GM19238 (cell line): ENCODE measurements at regions not wholly inside any gene's neighbourhood (a gene's known extent, or its start where the extent isn't known, plus 50 kb on each side); places are given as distances from the start of the nearest gene placed in this dataset.
"Not testable (repeated sequence)": the region's sequence is repeated elsewhere in the genome, so short reads cannot be mapped to it uniquely, and the experiment has no call there.

Experiments
- DNase-seq: peaks from one replicate; pipeline ENCODE4 v3.0.0; 2011; ENCODE audit warnings: low spot score; ENCODE audit not compliant: insufficient read length

DNA sequence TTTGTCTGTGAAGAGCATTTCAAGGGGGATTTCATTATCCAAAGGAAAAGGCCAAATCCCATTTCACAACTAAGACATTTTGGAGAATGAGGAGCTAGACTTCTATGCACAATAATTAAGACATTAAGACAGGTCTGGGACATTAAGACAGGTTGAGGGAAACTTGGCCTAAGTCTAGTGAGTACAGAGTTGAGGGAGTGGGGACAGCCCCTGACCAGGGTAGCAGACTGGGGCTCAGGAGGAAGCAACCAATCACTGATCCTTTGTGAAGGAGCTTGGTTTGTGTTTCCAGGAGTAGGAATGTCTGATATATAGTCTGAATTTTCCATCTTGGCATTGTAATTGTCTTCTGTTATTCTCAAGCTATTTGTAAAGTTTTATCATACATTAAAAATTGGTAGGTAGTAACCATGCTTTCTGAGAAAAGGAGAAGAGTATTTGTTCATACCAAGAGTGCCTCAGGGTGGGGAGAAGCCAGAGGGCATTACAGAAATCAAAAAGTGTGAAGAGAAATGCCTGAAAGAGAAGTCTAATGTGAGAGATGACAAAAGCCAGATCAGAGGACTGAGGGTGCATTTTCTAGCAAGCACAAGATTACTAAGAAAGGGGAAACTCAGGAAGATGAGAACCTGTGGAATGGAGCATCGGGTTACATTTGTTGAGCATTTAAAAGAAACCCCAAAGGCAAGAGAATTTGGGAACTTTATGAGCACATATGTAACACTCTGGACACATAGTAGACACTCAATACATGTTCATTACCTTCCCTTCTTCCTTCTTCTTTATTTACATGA lies 189.3 kb upstream of the PIK3R1 start:
- no peak for DNase-seq

DNA sequence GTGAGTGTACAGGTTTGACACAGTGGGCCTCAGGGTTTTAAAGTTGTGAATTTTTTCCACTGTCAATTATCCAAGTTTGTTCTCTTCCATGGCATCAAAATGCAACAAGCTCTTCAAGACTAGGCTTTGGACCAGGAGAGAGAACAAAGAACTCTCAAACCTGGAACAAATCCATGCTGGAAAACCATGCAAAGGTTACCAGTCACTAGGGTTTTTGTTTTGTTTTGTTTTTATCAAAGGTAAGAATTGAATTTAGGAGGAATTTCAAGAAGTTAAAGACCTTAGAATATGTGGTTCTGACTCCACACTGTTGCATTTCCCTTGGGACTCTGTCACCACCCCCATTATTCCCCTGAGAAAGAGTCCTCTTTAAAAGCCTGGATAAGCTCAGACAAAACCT lies 191.1 kb upstream of the PIK3R1 start:
- no peak for DNase-seq

DNA sequence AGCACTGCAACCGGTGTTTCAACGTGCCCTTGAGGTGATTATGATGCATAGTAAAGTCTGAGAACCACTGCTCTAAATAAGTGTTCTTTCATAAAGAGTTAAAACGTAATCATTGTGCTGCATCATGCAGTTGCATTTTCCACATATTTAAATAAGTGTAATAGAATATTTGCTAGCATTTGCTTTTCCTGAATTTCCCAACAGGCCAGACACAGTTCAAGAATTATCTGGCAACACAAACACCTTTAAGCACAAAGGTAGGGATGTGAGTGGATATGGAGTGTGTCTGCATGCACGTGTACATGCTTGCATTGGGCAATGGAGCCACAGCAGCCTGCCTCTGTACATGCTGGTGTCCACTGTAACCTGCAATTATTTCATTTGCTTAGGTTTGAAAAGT lies 193.6 kb upstream of the PIK3R1 start:
- no peak for DNase-seq

DNA sequence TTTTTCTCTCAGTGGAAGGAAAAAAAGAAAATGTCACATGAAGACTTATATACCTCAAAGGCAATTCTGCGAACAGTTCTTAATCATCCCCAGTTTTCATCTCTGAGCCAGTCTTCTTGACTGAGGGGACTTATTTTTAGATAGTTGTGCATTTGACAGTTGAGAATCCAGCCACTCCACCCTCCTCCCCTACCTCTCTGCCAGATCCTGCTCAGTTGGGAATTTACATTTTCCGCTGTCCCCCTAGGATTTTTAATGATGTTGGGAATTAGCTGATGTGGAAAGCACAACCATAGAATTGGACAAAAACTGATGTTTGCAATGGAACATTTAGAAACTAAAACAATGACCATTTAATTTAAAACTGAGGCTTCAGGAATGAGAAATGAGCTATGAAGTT lies 194.3 kb upstream of the PIK3R1 start:
- DNase-seq: no peak

DNA sequence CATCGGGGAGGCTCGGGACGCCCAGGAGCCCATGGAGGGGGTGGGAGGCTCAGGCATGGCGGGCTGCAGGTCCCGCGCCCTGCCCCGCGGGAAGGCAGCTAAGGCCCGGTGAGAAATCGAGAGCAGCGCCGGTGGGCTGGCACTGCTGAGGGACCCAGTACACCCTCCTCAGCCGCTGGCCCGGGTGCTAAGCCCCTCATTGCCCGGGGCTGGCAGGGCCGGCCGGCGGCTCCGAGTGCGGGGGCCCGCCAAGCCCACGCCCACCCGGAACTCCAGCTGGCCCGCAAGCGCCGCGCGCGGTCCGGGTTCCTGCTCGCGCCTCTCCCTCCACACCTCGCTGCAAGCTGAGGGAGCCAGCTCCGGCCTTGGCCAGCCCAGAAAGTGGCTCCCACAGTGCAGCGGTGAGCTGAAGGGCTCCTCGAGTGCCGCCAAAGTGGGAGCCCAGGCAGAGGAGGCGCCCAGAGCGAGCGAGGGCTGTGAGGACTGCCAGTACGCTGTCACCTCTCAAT lies 195.0 kb upstream of the PIK3R1 start:
- not testable (repeated sequence) for DNase-seq

DNA sequence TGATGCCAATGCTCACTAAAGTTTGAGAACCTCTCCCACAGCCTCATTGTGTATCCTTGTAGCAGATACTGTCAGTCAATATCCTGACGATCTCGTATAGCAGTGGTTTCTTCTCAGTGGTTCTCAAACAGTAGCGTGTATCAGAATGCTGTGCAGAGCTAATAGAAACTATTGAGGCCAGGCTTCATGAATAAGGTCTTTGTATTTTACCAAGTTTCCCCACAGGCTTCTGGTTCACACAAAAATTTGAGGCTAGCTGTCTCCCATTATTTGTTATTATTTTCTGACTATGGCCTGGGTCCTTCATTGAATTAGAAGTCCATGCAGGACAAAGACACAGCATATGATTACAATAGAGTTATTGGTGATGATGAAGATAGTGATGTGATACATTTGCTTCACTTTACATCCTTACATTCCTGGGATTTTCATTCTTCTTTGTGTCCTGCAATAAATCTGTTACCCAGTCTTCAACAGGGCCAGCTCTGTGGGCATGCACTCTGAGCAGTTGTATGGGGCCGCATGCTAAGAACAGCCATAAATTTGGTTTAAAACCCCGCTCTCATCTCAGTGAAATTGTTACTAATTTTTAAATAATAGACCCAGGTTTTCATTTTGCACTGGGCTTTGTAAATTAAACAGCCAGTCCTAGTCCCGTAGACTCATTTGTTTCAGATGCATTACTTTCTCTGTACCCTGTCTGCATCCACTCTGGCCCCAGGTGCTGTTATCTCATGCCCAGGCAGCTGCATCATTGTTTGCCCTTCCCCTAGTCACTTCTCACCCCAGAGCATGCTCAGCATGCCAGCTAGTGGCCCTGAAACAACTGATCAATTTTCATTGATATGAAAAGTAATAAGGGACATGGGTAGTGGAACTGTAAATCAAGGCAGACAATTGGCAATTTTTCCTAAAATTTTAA lies 199.9 kb upstream of the PIK3R1 start:
- DNase-seq: no peak

DNA sequence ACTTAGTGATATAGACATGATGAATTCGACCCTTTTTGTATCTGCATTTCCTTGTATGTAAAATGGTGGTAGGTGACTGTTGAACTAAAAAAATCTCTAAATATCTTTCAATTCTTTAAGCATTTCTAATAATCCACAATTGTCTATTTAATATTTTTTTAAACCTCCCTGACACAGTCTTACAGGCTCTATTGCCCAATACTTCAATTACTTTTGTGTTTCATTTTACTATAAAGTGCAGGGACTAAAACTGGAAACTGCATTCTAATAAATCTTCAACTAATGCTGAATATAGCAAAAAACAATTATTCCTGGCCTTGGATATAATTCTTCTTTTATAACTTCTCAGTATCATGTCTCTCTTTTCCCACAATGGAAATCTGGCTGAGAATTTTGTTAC lies 202.7 kb upstream of the PIK3R1 start:
- no peak for DNase-seq

DNA sequence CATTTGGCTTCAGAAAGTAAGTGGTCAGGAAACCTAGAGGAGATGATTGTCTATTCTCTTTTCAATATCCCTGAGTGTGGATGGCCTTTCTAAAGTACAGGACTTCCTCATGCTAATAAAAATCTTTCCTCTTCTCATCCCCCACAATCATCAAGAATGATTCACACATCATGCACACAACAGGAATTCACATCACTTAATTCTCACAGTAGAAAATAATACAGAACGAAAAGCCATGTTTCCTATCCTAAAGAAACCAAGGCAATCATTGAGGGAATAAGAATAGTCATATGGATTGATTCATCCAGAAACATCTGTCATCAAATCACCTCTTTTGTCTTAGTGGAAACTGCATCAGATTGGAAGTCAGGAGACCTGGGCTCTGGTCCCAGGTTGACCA lies 203.1 kb upstream of the PIK3R1 start:
- DNase-seq: no peak

DNA sequence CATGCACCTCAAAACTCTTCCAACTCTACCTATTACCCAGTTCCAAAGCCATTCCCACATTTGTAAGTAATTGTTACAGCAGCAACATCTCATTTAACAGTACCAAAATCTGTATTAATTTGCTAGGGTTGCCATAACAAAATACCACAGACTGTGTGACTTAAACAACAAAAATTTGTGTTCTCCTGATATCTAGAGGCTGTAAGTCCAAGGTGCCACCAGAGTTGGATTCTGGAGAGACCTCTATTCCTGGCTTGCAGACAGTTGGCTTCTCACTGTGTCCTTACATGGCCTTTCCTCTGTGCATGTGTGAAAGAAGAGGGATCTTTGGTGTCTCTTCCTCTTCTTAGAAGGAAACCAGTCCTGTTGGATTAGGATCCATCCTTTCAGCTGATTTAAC lies 203.8 kb upstream of the PIK3R1 start:
- DNase-seq: no peak

DNA sequence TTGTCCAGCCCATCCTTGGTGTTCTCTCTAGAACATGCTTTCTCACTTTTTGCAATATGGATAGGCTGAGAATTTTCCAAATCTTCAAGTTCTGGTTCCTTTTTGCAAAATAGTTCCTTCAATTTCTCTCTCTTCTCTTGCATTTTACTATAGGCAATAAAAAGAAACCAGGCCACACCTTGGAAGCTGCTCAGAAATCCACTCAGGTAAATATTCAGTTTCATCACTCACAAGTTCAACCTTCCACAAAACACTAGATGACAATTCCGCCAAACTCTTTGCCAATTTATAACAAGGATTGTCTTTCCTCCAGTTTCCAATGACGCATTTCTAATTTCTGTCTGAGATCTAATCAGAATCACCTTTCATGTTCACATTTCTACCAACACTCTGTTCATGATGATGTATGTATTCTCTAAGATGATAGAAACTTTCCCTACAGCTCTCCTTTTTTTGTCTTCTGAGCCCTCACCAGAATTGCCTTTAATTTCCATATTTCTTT lies 204.2 kb upstream of the PIK3R1 start:
- no peak for DNase-seq

DNA sequence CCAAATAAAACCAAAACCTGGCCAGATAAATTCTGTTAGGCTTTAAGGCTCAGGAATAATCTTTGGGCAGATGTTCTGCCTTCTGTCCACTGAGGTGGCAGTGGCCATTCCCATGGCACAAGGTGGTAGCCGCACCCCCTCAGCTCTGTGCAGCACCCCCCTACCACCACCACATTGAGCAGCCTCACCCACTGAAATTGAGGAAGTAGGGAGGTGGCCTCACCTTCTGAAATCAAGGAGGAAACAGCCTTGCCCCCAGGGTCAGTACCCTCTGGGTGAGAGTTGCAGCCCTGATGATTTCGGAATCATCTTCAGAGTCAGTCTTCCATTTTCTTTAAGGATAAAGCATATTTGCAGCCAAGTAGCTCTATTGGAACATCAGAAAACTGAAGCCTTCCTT lies 204.8 kb upstream of the PIK3R1 start:
- no peak for DNase-seq

DNA sequence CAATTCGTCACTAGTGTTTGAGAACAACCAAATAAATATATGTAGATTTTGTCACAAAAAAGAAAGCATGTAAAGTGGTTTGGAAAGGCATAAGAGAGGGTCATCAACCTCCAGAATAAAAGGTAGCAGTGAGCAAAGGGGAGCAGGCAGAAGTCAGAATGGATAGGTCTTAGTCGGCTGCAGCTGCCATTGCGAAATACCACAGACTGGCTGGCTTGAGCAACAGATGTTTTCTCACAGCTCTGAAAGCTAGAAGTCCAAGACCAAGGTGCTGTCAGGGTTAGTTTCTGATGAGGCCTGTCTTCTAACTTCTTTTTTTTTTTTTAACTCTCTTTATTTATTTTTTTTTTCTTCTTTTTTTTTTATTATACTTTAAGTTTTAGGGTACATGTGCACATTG lies 208.1 kb upstream of the PIK3R1 start:
- no peak for DNase-seq

DNA sequence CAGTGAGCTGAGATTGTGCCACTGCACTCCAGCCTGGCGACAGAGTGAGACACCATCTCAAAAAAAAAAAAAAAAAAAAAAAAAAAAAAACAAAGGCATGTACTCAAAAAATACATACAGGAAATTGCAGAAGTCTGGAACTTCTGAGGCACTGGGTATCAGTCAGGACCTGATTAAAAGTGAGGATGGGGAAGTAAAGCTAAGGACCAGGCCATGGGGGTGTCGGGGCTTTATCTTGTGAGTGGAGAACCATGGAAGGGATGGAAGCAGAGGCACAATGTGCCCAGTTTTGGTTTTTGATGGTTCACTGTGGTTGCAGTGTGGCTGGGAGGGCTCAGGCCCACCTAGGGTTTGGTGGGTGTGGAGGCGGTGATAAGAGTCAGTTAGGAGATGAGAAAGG lies 212.7 kb upstream of the PIK3R1 start:
- no peak for DNase-seq

DNA sequence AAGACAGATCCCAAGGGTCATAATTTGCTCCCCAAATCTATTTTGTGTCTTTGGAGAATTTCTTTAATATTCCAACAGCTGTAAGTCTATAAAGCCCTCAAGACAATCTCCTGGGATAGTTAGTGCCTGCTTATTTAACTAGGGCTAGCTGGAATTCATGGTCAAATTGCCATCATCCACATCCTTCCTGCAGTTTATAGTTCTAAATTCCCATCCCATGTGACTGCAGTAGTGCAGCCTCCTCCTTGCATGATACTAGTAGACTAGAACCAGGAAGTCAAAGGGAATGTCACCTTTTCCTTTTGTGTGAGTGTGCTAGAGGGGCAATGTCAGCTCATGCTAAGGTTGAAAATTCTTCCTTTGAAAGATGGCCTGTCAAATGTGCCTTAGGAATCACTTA lies 214.8 kb upstream of the PIK3R1 start:
- DNase-seq: no peak

DNA sequence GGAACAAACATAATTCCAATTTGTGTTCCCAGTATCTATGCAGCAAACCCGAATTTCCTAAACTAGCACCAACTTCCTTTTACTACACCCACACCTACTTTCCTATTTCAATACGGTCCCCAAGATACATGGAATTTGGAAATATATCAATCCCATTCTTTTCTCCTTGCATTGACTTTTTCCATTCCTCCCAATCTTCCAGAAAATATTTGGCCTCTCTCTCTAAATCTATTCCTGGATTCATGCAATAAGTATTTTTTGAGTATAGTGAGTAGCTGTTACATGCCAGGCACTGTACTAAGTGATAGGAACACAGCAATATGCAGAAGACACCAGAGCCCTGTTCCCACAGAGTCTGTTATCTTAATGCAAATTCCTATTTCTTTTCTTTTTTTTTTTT lies 216.2 kb upstream of the PIK3R1 start:
- no peak for DNase-seq

DNA sequence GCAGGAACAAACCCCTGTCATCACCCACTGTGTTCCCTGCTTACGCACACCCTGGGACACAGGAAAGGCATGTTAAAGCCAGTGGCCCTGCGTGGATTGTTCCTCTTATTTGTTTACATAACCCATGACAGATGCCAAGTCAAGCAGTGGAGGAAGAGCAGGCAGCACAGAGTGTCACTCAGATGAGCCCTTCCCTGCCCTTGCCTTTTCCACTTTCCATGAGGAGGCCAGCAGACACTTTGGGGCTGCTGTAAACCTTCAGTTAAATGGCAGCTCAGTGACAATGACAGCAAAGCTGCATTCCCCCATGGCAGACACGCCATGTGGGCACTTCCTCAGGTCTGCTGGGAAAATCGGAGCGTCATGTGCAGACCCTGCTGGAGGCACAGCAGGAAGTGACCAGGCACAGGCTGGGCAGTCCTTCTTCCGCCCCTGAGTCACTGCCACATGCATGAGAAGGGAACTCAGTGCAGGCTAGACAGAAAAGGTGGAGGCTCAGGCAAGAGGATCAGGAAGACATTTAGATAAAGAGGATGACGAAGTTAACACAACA lies 216.8 kb upstream of the PIK3R1 start:
- DNase-seq: no peak

DNA sequence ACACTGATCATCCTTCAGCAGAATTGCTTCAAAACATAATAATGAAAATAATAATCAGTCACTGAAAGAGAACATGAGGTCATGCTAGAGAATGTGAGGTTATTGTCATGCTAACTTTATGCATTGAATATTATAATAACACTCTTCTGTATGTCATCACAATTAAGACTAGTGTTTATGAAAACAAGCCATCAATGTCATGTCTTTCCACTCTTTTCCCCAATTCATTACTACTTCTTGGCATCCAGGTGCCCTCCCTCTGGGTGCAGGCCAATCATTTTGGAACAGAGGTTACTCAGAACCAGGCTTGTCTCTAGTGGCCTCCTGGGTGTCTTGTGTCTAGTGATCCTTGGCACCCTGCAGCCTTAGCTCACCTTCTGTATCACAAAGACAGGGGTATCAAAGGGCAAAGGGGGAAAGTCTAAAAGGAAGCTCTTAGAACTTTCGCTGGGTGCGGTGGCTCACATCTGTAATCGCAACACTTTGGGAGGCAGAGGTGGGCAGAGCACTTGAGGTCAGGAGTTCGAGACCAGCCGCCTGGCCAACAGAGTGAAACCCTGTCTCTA lies 217.6 kb upstream of the PIK3R1 start:
- no peak for DNase-seq

DNA sequence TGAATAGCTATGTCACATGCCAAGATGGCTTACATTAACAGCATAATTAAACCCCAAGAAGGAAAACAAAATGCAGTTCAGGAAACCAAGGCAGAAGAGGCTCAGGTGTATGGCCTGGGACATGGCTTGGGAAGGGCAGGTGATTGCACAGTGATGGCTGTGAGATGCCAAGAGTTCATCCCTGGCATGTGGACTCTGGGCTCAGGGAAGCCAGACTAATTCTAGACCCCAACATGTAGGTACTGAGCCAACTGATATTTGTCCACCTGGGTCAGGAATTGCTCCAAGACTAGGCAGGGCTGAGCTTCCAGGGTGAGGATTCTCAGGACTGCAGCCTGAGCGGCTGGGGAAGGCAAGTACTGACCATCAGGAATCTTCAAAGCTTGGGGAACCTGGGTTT lies 218.4 kb upstream of the PIK3R1 start:
- DNase-seq: no peak

DNA sequence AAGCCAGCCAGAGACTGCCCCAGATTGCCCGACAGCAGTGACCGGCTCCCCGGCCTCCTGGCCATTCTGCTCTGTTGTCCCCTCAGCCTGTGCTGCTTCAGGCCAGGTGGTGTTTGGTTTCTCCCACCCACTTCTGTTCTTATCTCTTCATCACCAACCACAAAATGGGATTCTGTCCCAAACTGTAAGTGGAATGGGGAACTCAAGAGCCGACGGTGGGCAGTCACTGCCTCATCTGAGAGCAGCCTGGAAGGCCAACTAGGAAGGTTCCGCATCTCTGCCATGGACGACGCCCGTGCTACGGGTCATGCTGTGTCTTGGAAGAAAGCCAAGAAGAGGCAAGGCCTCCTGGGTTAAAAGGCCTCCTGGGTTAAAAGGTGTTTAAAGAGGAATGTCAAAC lies 219.0 kb upstream of the PIK3R1 start:
- DNase-seq: no peak

DNA sequence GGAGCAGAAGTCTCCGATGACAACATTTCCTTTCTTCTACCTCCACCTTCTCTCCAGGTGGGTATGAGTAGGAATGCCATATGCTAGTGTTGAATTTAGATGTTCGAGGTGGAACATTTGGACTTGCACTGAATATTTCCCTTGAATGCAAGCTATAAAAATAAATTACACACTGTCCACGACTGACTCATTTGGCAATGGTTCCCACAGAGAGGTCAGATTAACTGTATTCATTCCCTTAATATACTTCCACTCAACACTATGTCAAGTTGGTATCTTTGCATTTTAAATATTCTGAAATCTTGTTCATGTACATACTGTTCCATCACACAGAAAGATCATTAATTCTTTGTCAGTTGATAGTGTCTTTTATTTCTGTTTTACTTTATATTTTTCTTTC lies 222.6 kb upstream of the PIK3R1 start:
- DNase-seq: no peak

DNA sequence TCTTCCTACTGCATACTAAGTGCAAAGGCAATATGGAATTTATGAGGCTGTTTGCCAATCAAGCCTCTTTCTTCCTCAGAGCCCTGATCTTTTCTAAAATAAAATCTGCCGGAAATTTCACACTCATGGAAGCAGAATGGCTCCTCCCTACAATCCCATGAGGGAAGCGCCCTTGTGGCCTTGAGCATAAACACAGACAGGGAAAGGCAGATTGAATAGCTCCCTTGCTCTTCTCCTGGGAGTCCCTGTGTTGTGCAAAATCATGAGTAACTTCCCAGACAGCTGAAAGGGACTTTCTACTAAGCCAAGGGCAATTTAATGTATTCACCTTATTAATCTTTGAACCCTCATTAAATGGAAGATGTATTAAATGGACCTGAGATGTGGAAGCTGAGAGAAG lies 226.1 kb upstream of the PIK3R1 start:
- DNase-seq: no peak

DNA sequence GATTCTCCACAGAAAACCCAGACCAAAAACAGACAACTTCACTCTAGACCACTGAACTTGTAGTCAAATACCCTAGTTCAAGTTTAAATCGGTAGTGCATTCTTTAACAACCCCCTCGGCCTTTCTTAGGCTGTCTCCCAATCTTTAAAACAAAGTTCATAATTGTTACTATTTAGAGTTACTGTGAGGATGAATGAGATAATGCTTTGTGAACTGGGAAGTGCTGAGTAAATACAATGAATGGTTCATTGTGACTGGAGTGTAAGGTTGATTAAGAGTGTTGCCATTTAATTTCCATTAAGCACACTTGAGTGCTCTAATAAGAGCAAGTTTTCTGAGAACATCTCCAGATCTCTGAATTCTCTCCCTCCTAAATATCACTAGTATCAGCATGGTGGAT lies 228.8 kb upstream of the PIK3R1 start:
- no peak for DNase-seq
